Heart right ventricle (tissue), 16 donors: ENCODE measurements at regions not wholly inside any gene's neighbourhood (a gene's known extent, or its start where the extent isn't known, plus 50 kb on each side); places are given as distances from the start of the nearest gene placed in this dataset.

Source experiments
- ATAC-seq, 8 donors: fragments of 200-7000 bp; cut with Tn5 transposase; one replicate each; pipeline ENCODE4 v1.9.1; 2020; ENCODE audit warnings: mild to moderate bottlenecking in 8 of 8, moderate library complexity in 8 of 8, moderate number of reproducible peaks in 1 of 8
- DNase-seq, 2 donors: peaks; one replicate each; pipeline ENCODE4 v3.0.0-alpha.2; 2020
- H3K27ac ChIP-seq, 10 donors: fragments of 200-600 bp; sonication (generic) in 2 of 10; one replicate each; pipeline versions ENCODE4 v1.5.0 to v1.8.0; 2020 to 2022; ENCODE audit warnings: mild to moderate bottlenecking in 3 of 10
- H3K27me3 ChIP-seq, 7 donors: fragments of 200-600 bp; one replicate each; pipeline ENCODE4 v1.8.0; 2021 to 2022; ENCODE audit warnings: mild to moderate bottlenecking in 2 of 7
- H3K36me3 ChIP-seq, 9 donors: fragments of 200-600 bp; sonication (generic) in 1 of 9; one replicate each; pipeline versions ENCODE4 v1.5.0 to v1.8.0; 2020 to 2022; ENCODE audit warnings: mild to moderate bottlenecking in 2 of 9
- H3K4me1 ChIP-seq, 9 donors: fragments of 200-600 bp; sonication (generic) in 1 of 9; one replicate each; pipeline versions ENCODE4 v1.5.0 to v1.8.0; 2020 to 2022; ENCODE audit warnings: mild to moderate bottlenecking in 4 of 9
- H3K4me3 ChIP-seq, 10 donors: fragments of 200-600 bp; sonication (generic) in 2 of 10; one replicate each; pipeline versions ENCODE4 v1.5.0 to v1.8.0; 2020 to 2022; ENCODE audit warnings: mild to moderate bottlenecking in 7 of 10, moderate library complexity in 2 of 10
- H3K9me3 ChIP-seq, 11 donors: fragments of 200-600 bp in 10 of 11; sonication (generic) in 2 of 11; one replicate each; pipeline versions ENCODE4 v1.5.0 to v1.8.0; 2013 to 2022; ENCODE audit warnings: mild to moderate bottlenecking in 2 of 11, control low read depth in 1 of 11, moderate library complexity in 1 of 11
- CTCF ChIP-seq, 9 donors: fragments of 200-600 bp; sonication (generic) in 2 of 9; IDR thresholded peaks; one replicate each; pipeline versions ENCODE4 v1.5.0 to v1.8.0; 2021 to 2022; ENCODE audit warnings: antibody characterized with exemption in 9 of 9, mild to moderate bottlenecking in 5 of 9, moderate library complexity in 1 of 9
- WGBS, 2 donors: extraction: QIAGEN DNeasy Blood & Tissue Kit; methylation state at CpG; one replicate each; pipeline ENCODE4 v1.1.7; 2013; ENCODE audit warnings: inconsistent platforms in 1 of 2; 5-methylcytosine and 5-hydroxymethylcytosine counted together
- intact Hi-C, 10 donors: fragments of 100-400 bp; cut with DNase I; formaldehyde crosslinking; loops; one replicate each; pipeline versions ENCODE4 v1.11.1 to v1.14.2; 2022
- donor health status: Arrhythmogenic right ventricular cardiomyopathy.
- donor health status: ischemic (EF 13 %, LVEDD 7.1; RV severe dilation, severe dysfunction).
- donor health status: healthy with polysubstance abuse.
- donor health status: DM: no; HTN: yes; CAD: no.
- donor health status: DM: no; HTN: no; CAD: no.
- donor health status: ischemic (EF 25% LVEDD 6.9; RV normal size, moderate dysfunction).
- donor health status: ischemic (EF 25% LVEDD 5.7; RV mildly dilated, moderate dysfunction).
- donor health status: healthy.
- donor health status: DM: yes; HTN: yes; CAD: no.
- donor health status: Ischemic cardiomyopathy.
- donor health status: ischemic (EF 35%, LVEDD 5.7; RV mildly dilated, moderate dysfunction).
- donor health status: nonischemic (EF 11% LVEDD 7.7; RV severe dilation, severe dysfunction).
- donor health status: DM: yes; HTN: yes; CAD: no.
- donor health status: PGD.
- donor health status: ischemic (EF 29% LVEDD 5.4; RV normal size, mild dysfunction).
- donor health status: nonischemic (EF 23%, LVEDD 6.1; RV moderate dilation, normal function).

GRCh38 chr4:149870008-149870407 lies 54.4 kb upstream of the IQCM start:
- intact Hi-C loops = no loop called here
- TF ChIP-seq CTCF (IDR thresholded peaks at IDR 0.05) = no peak
- Histone ChIP-seq H3K4me3 (no peak overlapping the region), H3K4me1 (no peaks in the 10 kb centered on the region), H3K9me3 (peaks cover 0 to 5% (median 0%) of the 10 kb centered on the region in 11 donors), H3K27me3 (no peaks in the 10 kb centered on the region), H3K36me3 (no peaks in the 10 kb centered on the region), H3K27ac (no peak overlapping the region)
- ATAC-seq = no peak
- DNase-seq = no peak
- WGBS, 2 donors = 71 to 79% methylated on average over 2 of the region's 2 CpGs

- Histone ChIP-seq H3K4me3 (no peak overlapping the region), H3K36me3 (no peaks in the 10 kb centered on the region), H3K4me1 (peaks cover 0 to 13% (median 0%) of the 10 kb centered on the region in 9 donors), H3K9me3 (no peaks in the 10 kb centered on the region), H3K27ac (peak overlapping the region in 3 of 10 donors; percentile 16 to 50 (median 25)), H3K27me3 (no peaks in the 10 kb centered on the region)
- 44 to 63% methylated on average over 1 of the region's 1 CpG for WGBS, 2 donors
- no peak for TF ChIP-seq CTCF (IDR thresholded peaks at IDR 0.05)
- ATAC-seq = peak in 3 of 8 donors; percentile 46 to 71 (median 61)
- DNase-seq = no peak
- intact Hi-C loops = loop anchor here in 1 of 10 donors (10.0 kb wide), 1 partner anchor 87 kb away; no protein-coding TSS in a partner anchor
These were observed 66.1 kb upstream of the IQCM start for GRCh38 chr4:149881744-149882143.

GRCh38 chr4:149882251-149882650 lies 66.6 kb upstream of the IQCM start:
- peak overlapping the region in 2 of 10 donors; percentile 25 to 50 for H3K27ac ChIP-seq
- no peaks in the 10 kb centered on the region for H3K27me3 ChIP-seq
- no peak overlapping the region for H3K4me3 ChIP-seq
- no peak for TF ChIP-seq CTCF (IDR thresholded peaks at IDR 0.05)
- peaks cover 0 to 13% (median 0%) of the 10 kb centered on the region in 9 donors for H3K4me1 ChIP-seq
- 84 to 91% methylated on average over 1 of the region's 1 CpG for WGBS, 2 donors
- intact Hi-C loops = loop anchor here in 1 of 10 donors (10.0 kb wide), 1 partner anchor 87 kb away; no protein-coding TSS in a partner anchor
- no peak for DNase-seq
- ATAC-seq = no peak
- H3K36me3 ChIP-seq = no peaks in the 10 kb centered on the region
- no peaks in the 10 kb centered on the region for H3K9me3 ChIP-seq

- ATAC-seq (peak in 6 of 8 donors; percentile 49 to 87 (median 80)), DNase-seq (peak; percentile 21 to 26)
- 25 to 28% methylated on average over 6 of the region's 6 CpGs for WGBS, 2 donors
- Histone ChIP-seq H3K9me3 (no peaks in the 10 kb centered on the region), H3K4me1 (peaks cover 0 to 13% (median 0%) of the 10 kb centered on the region in 9 donors), H3K4me3 (no peak overlapping the region), H3K27ac (peak overlapping the region in 1 of 10 donors; percentile 18), H3K27me3 (no peaks in the 10 kb centered on the region), H3K36me3 (no peaks in the 10 kb centered on the region)
- TF ChIP-seq CTCF (IDR thresholded peaks at IDR 0.05) = no peak
- intact Hi-C loops = loop anchor here in 1 of 10 donors (10.0 kb wide), 1 partner anchor 89 kb away; no protein-coding TSS in a partner anchor
These were observed 68.4 kb upstream of the IQCM start for GRCh38 chr4:149884046-149884445.
